ENCODE measurements at regions not wholly inside any gene's neighbourhood (a gene's known extent, or its start where the extent isn't known, plus 50 kb on each side); places are given as distances from the start of the nearest gene placed in this dataset.

- no peak for TF ChIP-seq CTCF (IDR thresholded peaks at IDR 0.05)
- Mint-ChIP-seq H3K27me3 (ENCODE audit: unreplicated experiment) (no peaks in the 10 kb centered on the region), H3K4me1 (ENCODE audit: unreplicated experiment) (no peaks in the 10 kb centered on the region), H3K4me3 (ENCODE audit: unreplicated experiment) (no peak overlapping the region), H3K36me3 (ENCODE audit: unreplicated experiment) (no peaks in the 10 kb centered on the region), H3K27ac (ENCODE audit: unreplicated experiment) (no peak overlapping the region), H3K9me3 (ENCODE audit: unreplicated experiment) (peaks cover 5% of the 10 kb centered on the region)
- no peak for DNase-seq (ENCODE audit: extremely low spot score, unreplicated experiment)
Measured at GRCh38 chr2:190138032-190138431, 75.5 kb upstream of the MSTN start.

GRCh38 chr2:190137561-190137960, 75.0 kb upstream of the MSTN start:
- Mint-ChIP-seq H3K9me3 (ENCODE audit: unreplicated experiment) (peaks cover 7% of the 10 kb centered on the region), H3K27me3 (ENCODE audit: unreplicated experiment) (no peaks in the 10 kb centered on the region), H3K4me1 (ENCODE audit: unreplicated experiment) (no peaks in the 10 kb centered on the region), H3K4me3 (ENCODE audit: unreplicated experiment) (no peak overlapping the region), H3K36me3 (ENCODE audit: unreplicated experiment) (no peaks in the 10 kb centered on the region), H3K27ac (ENCODE audit: unreplicated experiment) (no peak overlapping the region)
- no peak for DNase-seq (ENCODE audit: extremely low spot score, unreplicated experiment)
- TF ChIP-seq CTCF (IDR thresholded peaks at IDR 0.05), result no peak

GRCh38 chr2:190136825-190137224, 74.3 kb upstream of the MSTN start:
- Mint-ChIP-seq H3K27me3 (ENCODE audit: unreplicated experiment) (no peaks in the 10 kb centered on the region), H3K9me3 (ENCODE audit: unreplicated experiment) (peaks cover 12% of the 10 kb centered on the region), H3K4me1 (ENCODE audit: unreplicated experiment) (no peaks in the 10 kb centered on the region), H3K36me3 (ENCODE audit: unreplicated experiment) (no peaks in the 10 kb centered on the region), H3K4me3 (ENCODE audit: unreplicated experiment) (no peak overlapping the region), H3K27ac (ENCODE audit: unreplicated experiment) (no peak overlapping the region)
- no peak for TF ChIP-seq CTCF (IDR thresholded peaks at IDR 0.05)
- DNase-seq (ENCODE audit: extremely low spot score, unreplicated experiment), result no peak

- H3K36me3 Mint-ChIP-seq (ENCODE audit: unreplicated experiment), result no peaks in the 10 kb centered on the region
- DNase-seq (ENCODE audit: extremely low spot score, unreplicated experiment), result no peak
- H3K4me3 Mint-ChIP-seq (ENCODE audit: unreplicated experiment), result no peak overlapping the region
- no peak overlapping the region for H3K27ac Mint-ChIP-seq (ENCODE audit: unreplicated experiment)
- no peak for TF ChIP-seq CTCF (IDR thresholded peaks at IDR 0.05)
- no peaks in the 10 kb centered on the region for H3K4me1 Mint-ChIP-seq (ENCODE audit: unreplicated experiment)
- H3K9me3 Mint-ChIP-seq (ENCODE audit: unreplicated experiment), result peaks cover 12% of the 10 kb centered on the region
- no peaks in the 10 kb centered on the region for H3K27me3 Mint-ChIP-seq (ENCODE audit: unreplicated experiment)
Measured at GRCh38 chr2:190136259-190136658, 73.7 kb upstream of the MSTN start.

DNA sequence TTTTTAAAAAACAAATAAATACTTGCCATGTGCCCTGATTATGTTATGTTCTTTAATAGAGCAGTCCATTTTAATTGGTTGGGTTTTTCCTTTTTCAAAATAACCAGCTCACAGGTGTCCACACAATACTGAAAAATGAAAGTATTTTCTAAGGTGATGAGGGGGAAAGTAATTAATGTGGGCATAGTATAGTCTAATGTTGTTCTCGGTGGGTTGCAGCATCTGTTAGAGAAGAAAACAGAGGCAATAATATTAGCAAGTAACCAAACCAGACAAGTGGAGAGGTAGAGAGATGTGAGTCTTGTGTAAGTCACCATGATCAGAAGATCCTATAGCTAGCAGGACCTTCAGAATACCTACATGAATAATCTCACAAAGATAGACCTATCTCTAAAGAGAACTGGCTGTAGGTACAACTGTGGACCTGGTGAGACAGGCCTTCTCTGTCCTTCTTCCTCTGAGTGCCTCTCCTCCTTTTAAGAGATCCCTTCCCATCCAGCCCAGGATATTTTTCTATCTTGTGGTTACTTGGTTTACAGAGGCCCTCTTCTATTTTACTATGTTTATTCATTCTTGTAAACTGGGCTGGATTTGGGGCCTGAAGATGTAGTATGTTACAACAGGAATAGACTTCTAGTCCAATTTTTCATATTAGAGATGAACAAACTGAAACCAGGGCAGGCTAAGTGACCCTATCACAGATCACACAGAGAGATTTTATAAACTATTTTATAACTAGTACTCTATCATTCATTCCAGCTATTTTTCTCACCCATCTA, 67.1 kb upstream of the MSTN start:
- Mint-ChIP-seq H3K9me3 (ENCODE audit: unreplicated experiment) (peaks cover 12% of the 10 kb centered on the region), H3K4me1 (ENCODE audit: unreplicated experiment) (no peaks in the 10 kb centered on the region), H3K36me3 (ENCODE audit: unreplicated experiment) (no peaks in the 10 kb centered on the region), H3K27me3 (ENCODE audit: unreplicated experiment) (no peaks in the 10 kb centered on the region), H3K4me3 (ENCODE audit: unreplicated experiment) (no peak overlapping the region), H3K27ac (ENCODE audit: unreplicated experiment) (no peak overlapping the region)
- no peak for DNase-seq (ENCODE audit: extremely low spot score, unreplicated experiment)
- no peak for TF ChIP-seq CTCF (IDR thresholded peaks at IDR 0.05)

Data from osteocyte (in vitro differentiated cells).